HepG2 (cell line): ENCODE measurements at regions not wholly inside any gene's neighbourhood (a gene's known extent, or its start where the extent isn't known, plus 50 kb on each side); places are given as distances from the start of the nearest gene placed in this dataset.

ENCODE experiments used
- ATAC-seq: fragments of 200-7000 bp; cut with Tn5 transposase; 3 replicates; pipeline ENCODE4 v1.9.1; 2020; ENCODE audit warnings: mild to moderate bottlenecking, moderate library complexity
- BruUV-seq: library from RNA; stranded (reverse); fragments of 400-500 nt; replicated peaks from 2 replicates; lab custom pipeline; 2021; lab: Mats Ljungman, UMichigan
- CTCF ChIA-PET: fragments of 300-600 bp; formaldehyde crosslinking; extraction: SDS; loops from one replicate; lab custom pipeline; 2021; ENCODE audit warnings: low total read pairs, inconsistent platforms, low intra/inter-chr PET ratio; lab: Yijun Ruan, JAX
- POLR2A ChIA-PET: fragments of 350-600 bp; sonication (Branson Sonifier 250); formaldehyde crosslinking; loops from one replicate; lab custom pipeline; 2020; ENCODE audit warnings: antibody characterized with exemption, inconsistent platforms; lab: Yijun Ruan, JAX
- DNase-seq: peaks from one replicate; pipeline ENCODE4 v3.0.0-alpha.2; 2015; ENCODE audit warnings: low spot score
- FAIRE-seq: peaks from 3 replicates; lab custom pipeline; 2011; peaks lifted over from hg19 to GRCh38; lab: Jason Lieb, UNC
- H2AFZ ChIP-seq: one replicate; pipeline ENCODE4 v1.6.1; 2011; ENCODE audit warnings: low read length, inconsistent platforms
- H3K27ac ChIP-seq: fragments of 300-600 bp; 3 replicates; pipeline ENCODE4 v1.8.0; 2011; ENCODE audit warnings: mixed run types, mild to moderate bottlenecking, mixed read lengths, low read length, inconsistent platforms; ENCODE audit not compliant: insufficient read depth; ENCODE audit errors: extremely low read length
- H3K27me3 ChIP-seq, 2 experiments: fragments of 200-600 bp in 1 of 2; 2 replicates in 1 of 2; 3 replicates in 1 of 2; pipeline versions ENCODE4 v1.6.0 to v1.8.0; 2011; ENCODE audit warnings: low read length in 2 of 2, mild to moderate bottlenecking in 2 of 2, moderate library complexity in 2 of 2, inconsistent platforms in 1 of 2; ENCODE audit not compliant: insufficient read depth in 2 of 2, control insufficient read depth in 1 of 2
- H3K36me3 ChIP-seq, 2 experiments: fragments of 200-600 bp in 1 of 2; replicated peaks in 1 of 2; 2 replicates in 1 of 2; 3 replicates in 1 of 2; pipeline versions ENCODE4 v1.5.1 to v1.8.0; 2011; ENCODE audit warnings: low read length in 2 of 2, inconsistent platforms in 1 of 2; ENCODE audit not compliant: insufficient read depth in 2 of 2, control insufficient read depth in 1 of 2
- H3K4me1 ChIP-seq: 2 replicates; pipeline ENCODE4 v1.5.1; 2012; ENCODE audit warnings: low read length, inconsistent platforms; ENCODE audit not compliant: insufficient read depth
- H3K4me2 ChIP-seq: 2 replicates; pipeline ENCODE4 v1.6.0; 2011; ENCODE audit warnings: low read depth, low read length, inconsistent platforms
- H3K4me3 ChIP-seq, 3 experiments: fragments of 200-600 bp in 1 of 3; sonication (generic), shearing (Covaris generic) in 1 of 3; replicated peaks in 1 of 3; 2 replicates each; pipeline ENCODE4 v1.5.1; 2011 to 2016; ENCODE audit warnings: low read length in 3 of 3, inconsistent platforms in 2 of 3, low read depth in 2 of 3, mild to moderate bottlenecking in 2 of 3, control low read depth in 1 of 3, mixed read lengths in 1 of 3; ENCODE audit not compliant: insufficient read depth in 1 of 3
- H3K79me2 ChIP-seq: one replicate; pipeline ENCODE4 v1.6.1; 2011; ENCODE audit warnings: low read length, inconsistent platforms; ENCODE audit not compliant: insufficient read depth
- H3K9ac ChIP-seq: 2 replicates; pipeline ENCODE4 v1.6.0; 2011; ENCODE audit warnings: mild to moderate bottlenecking, low read depth, low read length, inconsistent platforms; ENCODE audit not compliant: insufficient read depth
- H3K9me3 ChIP-seq: 2 replicates; pipeline ENCODE4 v1.5.1; 2012; ENCODE audit warnings: mild to moderate bottlenecking, low read length
- H4K20me1 ChIP-seq: 2 replicates; pipeline ENCODE4 v1.6.0; 2011; ENCODE audit warnings: inconsistent platforms, mild to moderate bottlenecking, low read length, moderate library complexity; ENCODE audit not compliant: insufficient read depth
- ARID2 ChIP-seq: sonication (generic); formaldehyde crosslinking; IDR thresholded peaks from 2 replicates; pipeline ENCODE4 v1.8.1; 2022; ENCODE audit warnings: mild to moderate bottlenecking, missing genetic modification reagents, borderline replicate concordance
- ATF7-NPFF ChIP-seq: sonication (generic); formaldehyde crosslinking; IDR thresholded peaks from 2 replicates; pipeline ENCODE4 v1.8.1; 2023; ENCODE audit warnings: mild to moderate bottlenecking, low read depth, missing genetic modification reagents, moderate library complexity
- CREM ChIP-seq, 2 experiments: sonication (generic) in 1 of 2; formaldehyde crosslinking in 1 of 2; IDR thresholded peaks; 2 replicates each; pipeline versions ENCODE4 v1.4.0 to v1.6.1; 2016 to 2020; ENCODE audit warnings: antibody characterized with exemption in 1 of 2, mild to moderate bottlenecking in 1 of 2, missing genetic modification reagents in 1 of 2
- JUND ChIP-seq: sonication (generic); formaldehyde crosslinking; IDR thresholded peaks from 2 replicates; pipeline ENCODE4 v1.8.0; 2022; ENCODE audit warnings: mild to moderate bottlenecking, missing genetic modification reagents
- NFKB2 ChIP-seq: sonication (generic); formaldehyde crosslinking; IDR thresholded peaks from 2 replicates; pipeline ENCODE4 v1.4.0; 2020; ENCODE audit warnings: missing genetic modification reagents, borderline replicate concordance
- PHF20 ChIP-seq: sonication (generic); formaldehyde crosslinking; IDR thresholded peaks from 2 replicates; pipeline ENCODE4 v1.5.0; 2020; ENCODE audit warnings: mild to moderate bottlenecking, missing genetic modification reagents
- PITX1 ChIP-seq: sonication (generic); formaldehyde crosslinking; IDR thresholded peaks from 2 replicates; pipeline ENCODE4 v1.5.1; 2020; ENCODE audit warnings: mild to moderate bottlenecking, missing genetic modification reagents
- ZMYM2 ChIP-seq: sonication (generic); formaldehyde crosslinking; IDR thresholded peaks from 2 replicates; pipeline ENCODE4 v1.8.0; 2022; ENCODE audit warnings: mild to moderate bottlenecking, missing genetic modification reagents
- ZNF891 ChIP-seq: sonication (generic); formaldehyde crosslinking; IDR thresholded peaks from 2 replicates; pipeline ENCODE4 v1.5.0; 2020; ENCODE audit warnings: mild to moderate bottlenecking, missing genetic modification reagents
- WGBS: methylation state at CpG from one replicate; pipeline ENCODE4 v1.1.6; 2017; ENCODE audit warnings: low lambda C conversion rate; 5-methylcytosine and 5-hydroxymethylcytosine counted together
- in situ Hi-C: cut with HindIII; loops from 2 replicates; pipeline ENCODE4 v1.10.0; 2017; ENCODE audit warnings: low pct_unique_long_range_greater_than_20kb; ENCODE audit not compliant: extremely low pct_ligation_motif_present
- intact Hi-C: fragments of 100-400 bp; cut with micrococcal nuclease; formaldehyde crosslinking; loops from one replicate; pipeline ENCODE4 v1.10.0; 2022; ENCODE audit not compliant: unreplicated experiment
- TF ChIP-seq, protein P1 (sequence below): IDR thresholded peaks from 2 replicates; pipeline ENCODE4 v1.6.1; 2012; ENCODE audit warnings: low read length, improper control_type of control experiment
- TF ChIP-seq, protein P2 (sequence below): IDR thresholded peaks from 2 replicates; pipeline ENCODE4 v1.6.1; 2016; ENCODE audit warnings: mild to moderate bottlenecking

DNA sequence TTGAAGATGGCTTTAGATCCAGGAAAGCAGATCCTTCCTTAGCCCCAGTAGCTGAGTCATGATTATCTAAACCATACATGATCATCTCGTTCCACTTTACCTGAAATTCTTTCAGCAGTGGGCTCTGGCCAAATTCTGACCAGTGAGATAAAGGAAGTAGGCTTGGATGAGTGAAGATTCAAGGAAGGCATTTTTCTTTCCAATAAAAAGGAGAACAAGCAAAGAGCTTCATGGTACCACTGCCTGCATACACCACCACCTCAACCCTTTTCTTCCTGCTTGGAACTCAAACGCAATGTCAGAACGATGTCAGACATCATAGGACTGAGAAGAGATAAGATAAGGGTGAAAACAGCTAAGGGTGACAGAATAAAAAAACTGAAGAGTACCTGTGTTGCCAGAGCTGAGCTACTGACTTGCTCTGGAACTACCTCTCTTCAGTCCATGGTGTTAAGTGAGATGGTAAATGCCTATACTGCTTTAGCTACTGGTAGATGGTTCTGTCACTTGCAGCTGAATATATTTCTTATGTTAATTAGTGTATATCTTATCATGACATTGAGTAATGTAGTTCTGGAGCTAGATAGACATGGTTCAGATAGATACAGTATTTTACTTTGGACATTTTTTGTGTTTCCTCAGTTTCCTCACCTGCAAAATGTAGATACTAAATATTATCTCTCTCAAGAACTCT is 58.7 kb upstream of the ACVR1 start:
- Histone ChIP-seq H4K20me1 (no peaks in the 10 kb centered on the region), H3K4me3 (no peak overlapping the region), H3K9me3 (no peaks in the 10 kb centered on the region), H3K9ac (no peak overlapping the region), H3K27me3 (peaks cover 0 to 6% of the 10 kb centered on the region in 2 experiments; a peak in 1 of 5 replicates), H3K36me3 (no peaks in the 10 kb centered on the region), H3K4me2 (no peak overlapping the region), H2AFZ (no peak overlapping the region), H3K4me1 (peaks cover 28% of the 10 kb centered on the region), H3K27ac (no peak overlapping the region), H3K79me2 (no peaks in the 10 kb centered on the region)
- TF ChIP-seq CREM (IDR thresholded peaks at IDR 0.05) (no peak), CREM (CRISPR knock-in tag; IDR thresholded peaks at IDR 0.05) (no peak), JUND (CRISPR knock-in tag) (no peak), ARID2 (no peak), ATF7-NPFF (CRISPR knock-in tag) (no peak), NFKB2 (CRISPR knock-in tag) (no peak), PITX1 (CRISPR knock-in tag) (no peak), PHF20 (CRISPR knock-in tag) (no peak), ZNF891 (no peak), ZMYM2 (CRISPR knock-in tag) (no peak)
- TF ChIP-seq, protein P1, sequence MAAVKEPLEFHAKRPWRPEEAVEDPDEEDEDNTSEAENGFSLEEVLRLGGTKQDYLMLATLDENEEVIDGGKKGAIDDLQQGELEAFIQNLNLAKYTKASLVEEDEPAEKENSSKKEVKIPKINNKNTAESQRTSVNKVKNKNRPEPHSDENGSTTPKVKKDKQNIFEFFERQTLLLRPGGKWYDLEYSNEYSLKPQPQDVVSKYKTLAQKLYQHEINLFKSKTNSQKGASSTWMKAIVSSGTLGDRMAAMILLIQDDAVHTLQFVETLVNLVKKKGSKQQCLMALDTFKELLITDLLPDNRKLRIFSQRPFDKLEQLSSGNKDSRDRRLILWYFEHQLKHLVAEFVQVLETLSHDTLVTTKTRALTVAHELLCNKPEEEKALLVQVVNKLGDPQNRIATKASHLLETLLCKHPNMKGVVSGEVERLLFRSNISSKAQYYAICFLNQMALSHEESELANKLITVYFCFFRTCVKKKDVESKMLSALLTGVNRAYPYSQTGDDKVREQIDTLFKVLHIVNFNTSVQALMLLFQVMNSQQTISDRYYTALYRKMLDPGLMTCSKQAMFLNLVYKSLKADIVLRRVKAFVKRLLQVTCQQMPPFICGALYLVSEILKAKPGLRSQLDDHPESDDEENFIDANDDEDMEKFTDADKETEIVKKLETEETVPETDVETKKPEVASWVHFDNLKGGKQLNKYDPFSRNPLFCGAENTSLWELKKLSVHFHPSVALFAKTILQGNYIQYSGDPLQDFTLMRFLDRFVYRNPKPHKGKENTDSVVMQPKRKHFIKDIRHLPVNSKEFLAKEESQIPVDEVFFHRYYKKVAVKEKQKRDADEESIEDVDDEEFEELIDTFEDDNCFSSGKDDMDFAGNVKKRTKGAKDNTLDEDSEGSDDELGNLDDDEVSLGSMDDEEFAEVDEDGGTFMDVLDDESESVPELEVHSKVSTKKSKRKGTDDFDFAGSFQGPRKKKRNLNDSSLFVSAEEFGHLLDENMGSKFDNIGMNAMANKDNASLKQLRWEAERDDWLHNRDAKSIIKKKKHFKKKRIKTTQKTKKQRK: no peak
- TF ChIP-seq, protein P2, sequence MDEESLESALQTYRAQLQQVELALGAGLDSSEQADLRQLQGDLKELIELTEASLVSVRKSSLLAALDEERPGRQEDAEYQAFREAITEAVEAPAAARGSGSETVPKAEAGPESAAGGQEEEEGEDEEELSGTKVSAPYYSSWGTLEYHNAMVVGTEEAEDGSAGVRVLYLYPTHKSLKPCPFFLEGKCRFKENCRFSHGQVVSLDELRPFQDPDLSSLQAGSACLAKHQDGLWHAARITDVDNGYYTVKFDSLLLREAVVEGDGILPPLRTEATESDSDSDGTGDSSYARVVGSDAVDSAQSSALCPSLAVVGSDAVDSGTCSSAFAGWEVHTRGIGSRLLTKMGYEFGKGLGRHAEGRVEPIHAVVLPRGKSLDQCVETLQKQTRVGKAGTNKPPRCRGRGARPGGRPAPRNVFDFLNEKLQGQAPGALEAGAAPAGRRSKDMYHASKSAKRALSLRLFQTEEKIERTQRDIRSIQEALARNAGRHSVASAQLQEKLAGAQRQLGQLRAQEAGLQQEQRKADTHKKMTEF: no peak
- ChIA-PET CTCF (no interaction called here), POLR2A (no interaction called here)
- intact Hi-C loops: no loop called here
- DNase-seq (no peak), FAIRE-seq (no peak), ATAC-seq (no peak)
- BruUV-seq: no TSS peak
- WGBS: 2% methylated on average over 3 of the region's 3 CpGs
- in situ Hi-C loops: no loop called here
